CD14-positive monocyte (primary cell): ENCODE measurements at regions not wholly inside any gene's neighbourhood (a gene's known extent, or its start where the extent isn't known, plus 50 kb on each side); places are given as distances from the start of the nearest gene placed in this dataset.

ENCODE experiments used
- DNase-seq, 3 donors: peaks; one replicate each; pipeline ENCODE4 v3.0.0-alpha.2; 2011 to 2022
- H2AFZ ChIP-seq: 2 replicates; pipeline ENCODE4 v1.6.0; 2012; ENCODE audit warnings: mild to moderate bottlenecking, low read depth, low read length, inconsistent platforms; ENCODE audit not compliant: insufficient read depth, poor library complexity, severe bottlenecking
- H3K27ac ChIP-seq, 2 donors: 1 replicate in 1 of 2; 2 replicates in 1 of 2; pipeline ENCODE4 v1.5.1; 2012 to 2013; ENCODE audit warnings: low read length in 2 of 2, control low read depth in 1 of 2, inconsistent platforms in 1 of 2, low read depth in 1 of 2, mild to moderate bottlenecking in 1 of 2
- H3K27me3 ChIP-seq, 2 donors: one replicate each; pipeline versions ENCODE4 v1.6.0 to v1.6.1; 2011 to 2013; ENCODE audit warnings: low read length in 2 of 2; ENCODE audit not compliant: control insufficient read depth in 2 of 2, insufficient read depth in 2 of 2
- H3K36me3 ChIP-seq, 2 donors: replicated peaks in 1 of 2; 1 replicate in 1 of 2; 2 replicates in 1 of 2; pipeline versions ENCODE4 v1.5.1 to v1.6.1; 2012 to 2013; ENCODE audit warnings: low read length in 2 of 2, control low read depth in 1 of 2, inconsistent platforms in 1 of 2, mild to moderate bottlenecking in 1 of 2; ENCODE audit not compliant: insufficient read depth in 2 of 2, control insufficient read depth in 1 of 2
- H3K4me1 ChIP-seq, 2 donors: 1 replicate in 1 of 2; 2 replicates in 1 of 2; pipeline versions ENCODE4 v1.5.1 to v1.6.1; 2012 to 2013; ENCODE audit warnings: low read length in 2 of 2, control low read depth in 1 of 2, inconsistent platforms in 1 of 2, mild to moderate bottlenecking in 1 of 2, moderate library complexity in 1 of 2; ENCODE audit not compliant: insufficient read depth in 2 of 2, control insufficient read depth in 1 of 2
- H3K4me2 ChIP-seq: replicated peaks from 2 replicates; pipeline ENCODE3; 2012; ENCODE audit warnings: low read length, moderate library complexity, mild to moderate bottlenecking; ENCODE audit not compliant: poor library complexity, severe bottlenecking; ENCODE audit errors: extremely low read depth
- H3K4me3 ChIP-seq, 3 experiments: fragments of 200-600 bp in 1 of 3; sonication (generic) in 1 of 3; replicated peaks in 1 of 3; 1 replicate in 2 of 3; 2 replicates in 1 of 3; pipeline ENCODE4 v1.5.1; 2011 to 2013; ENCODE audit warnings: low read length in 3 of 3, mild to moderate bottlenecking in 3 of 3, control low read depth in 2 of 3, low read depth in 2 of 3, inconsistent platforms in 1 of 3, moderate library complexity in 1 of 3
- H3K79me2 ChIP-seq: 2 replicates; pipeline ENCODE4 v1.6.0; 2012; ENCODE audit warnings: mild to moderate bottlenecking, control low read depth, inconsistent platforms, low read length, moderate library complexity; ENCODE audit not compliant: insufficient read depth
- H3K9ac ChIP-seq: 2 replicates; pipeline ENCODE4 v1.6.0; 2017; ENCODE audit warnings: low read length, mild to moderate bottlenecking; ENCODE audit not compliant: insufficient read depth, poor library complexity, severe bottlenecking
- H3K9me3 ChIP-seq, 2 donors: replicated peaks in 1 of 2; 1 replicate in 1 of 2; 2 replicates in 1 of 2; pipeline versions ENCODE4 v1.5.1 to v1.6.1; 2012 to 2013; ENCODE audit warnings: low read length in 2 of 2, control low read depth in 1 of 2; ENCODE audit not compliant: control insufficient read depth in 1 of 2, insufficient read depth in 1 of 2
- H4K20me1 ChIP-seq: 2 replicates; pipeline ENCODE4 v1.6.0; 2012; ENCODE audit warnings: mild to moderate bottlenecking, low read length, control low read depth, moderate library complexity; ENCODE audit not compliant: insufficient read depth
- H3K27ac Mint-ChIP-seq, 7 donors: one replicate each; pipeline ENCODE4 v1.8.0; 2020; ENCODE audit warnings: mild to moderate bottlenecking in 7 of 7, mixed read lengths in 7 of 7, moderate library complexity in 6 of 7, inconsistent platforms in 2 of 7
- H3K27me3 Mint-ChIP-seq, 3 donors: one replicate each; pipeline ENCODE4 v1.8.0; 2021 to 2022; ENCODE audit warnings: low read depth in 3 of 3, mild to moderate bottlenecking in 3 of 3, mixed read lengths in 3 of 3, moderate library complexity in 3 of 3, inconsistent platforms in 1 of 3
- H3K36me3 Mint-ChIP-seq, 2 donors: one replicate each; pipeline ENCODE4 v1.8.0; 2020; ENCODE audit warnings: mixed read lengths in 2 of 2, inconsistent platforms in 1 of 2, mild to moderate bottlenecking in 1 of 2
- H3K4me1 Mint-ChIP-seq: one replicate; pipeline ENCODE4 v1.8.0; 2020; ENCODE audit warnings: mild to moderate bottlenecking, mixed read lengths
- H3K4me3 Mint-ChIP-seq, 2 donors: one replicate each; pipeline ENCODE4 v1.8.0; 2020; ENCODE audit warnings: mild to moderate bottlenecking in 2 of 2, mixed read lengths in 2 of 2, moderate library complexity in 1 of 2
- H3K9me3 Mint-ChIP-seq, 7 donors: one replicate each; pipeline ENCODE4 v1.8.0; 2020 to 2022; ENCODE audit warnings: mixed read lengths in 7 of 7, mild to moderate bottlenecking in 6 of 7, moderate library complexity in 6 of 7, inconsistent platforms in 2 of 7
- CTCF ChIP-seq: fragments of 200-600 bp; IDR thresholded peaks from one replicate; pipeline ENCODE4 v1.8.0; 2022; ENCODE audit warnings: antibody characterized with exemption, mild to moderate bottlenecking
- WGBS: methylation state at CpG from one replicate; pipeline ENCODE4 v1.1.5; 2013; ENCODE audit warnings: missing lambda C conversion rate; ENCODE audit not compliant: insufficient coverage; 5-methylcytosine and 5-hydroxymethylcytosine counted together
- intact Hi-C, 2 donors: fragments of 100-400 bp; cut with micrococcal nuclease; formaldehyde crosslinking; loops; one replicate each; pipeline versions ENCODE4 v1.15.0 to v1.15.1; 2023

- no peak overlapping the region for H3K4me2 ChIP-seq
- H3K36me3 Mint-ChIP-seq = no peaks in the 10 kb centered on the region
- no peak overlapping the region for H3K4me3 ChIP-seq
- H3K4me1 Mint-ChIP-seq = no peaks in the 10 kb centered on the region
- no peaks in the 10 kb centered on the region for H3K27me3 ChIP-seq
- no peak overlapping the region for H3K9ac ChIP-seq
- H3K9me3 ChIP-seq = no peaks in the 10 kb centered on the region
- H3K27ac Mint-ChIP-seq = no peak overlapping the region
- DNase-seq = no peak
- peaks cover 0 to 3% (median 2%) of the 10 kb centered on the region in 7 donors for H3K9me3 Mint-ChIP-seq
- no peaks in the 10 kb centered on the region for H3K79me2 ChIP-seq
- H3K27ac ChIP-seq = no peak overlapping the region
- H4K20me1 ChIP-seq = no peaks in the 10 kb centered on the region
- no peak for TF ChIP-seq CTCF
- H3K36me3 ChIP-seq = no peaks in the 10 kb centered on the region
- no peak overlapping the region for H3K4me3 Mint-ChIP-seq
- H2AFZ ChIP-seq = no peak overlapping the region
- intact Hi-C loops = no loop called here
- no peaks in the 10 kb centered on the region for H3K4me1 ChIP-seq
- no peaks in the 10 kb centered on the region for H3K27me3 Mint-ChIP-seq
- WGBS = no CpG with 5 or more reads among the region's 2 CpGs
Observed at GRCh38 chr5:121151534-121151933, 687.4 kb downstream of the PRR16 start.

GRCh38 chr5:121152411-121152810 lies 688.3 kb downstream of the PRR16 start:
- no peak overlapping the region for H3K9ac ChIP-seq
- no peak overlapping the region for H3K4me2 ChIP-seq
- no peaks in the 10 kb centered on the region for H3K27me3 ChIP-seq
- Mint-ChIP-seq H3K9me3 (peaks cover 0 to 3% (median 2%) of the 10 kb centered on the region in 7 donors), H3K4me1 (no peaks in the 10 kb centered on the region), H3K4me3 (no peak overlapping the region), H3K36me3 (no peaks in the 10 kb centered on the region), H3K27me3 (no peaks in the 10 kb centered on the region), H3K27ac (no peak overlapping the region)
- no peaks in the 10 kb centered on the region for H3K36me3 ChIP-seq
- H3K4me1 ChIP-seq = no peaks in the 10 kb centered on the region
- H3K4me3 ChIP-seq = no peak overlapping the region
- no peak for DNase-seq
- H4K20me1 ChIP-seq = no peaks in the 10 kb centered on the region
- no peak overlapping the region for H3K27ac ChIP-seq
- intact Hi-C loops = no loop called here
- H3K9me3 ChIP-seq = no peaks in the 10 kb centered on the region
- no peak for TF ChIP-seq CTCF
- no peak overlapping the region for H2AFZ ChIP-seq
- no peaks in the 10 kb centered on the region for H3K79me2 ChIP-seq
